ENCODE measurements at regions not wholly inside any gene's neighbourhood (a gene's known extent, or its start where the extent isn't known, plus 50 kb on each side); places are given as distances from the start of the nearest gene placed in this dataset.

GRCh38 chr7:156003220-156004162 lies 191.2 kb upstream of the SHH start:
- intact Hi-C loops (cut with micrococcal nuclease), result no loop called here
- no peak for DNase-seq
- ATAC-seq, result no peak

GRCh38 chr7:156002362-156003066 lies 190.3 kb upstream of the SHH start:
- DNase-seq (no peak), ATAC-seq (no peak)
- intact Hi-C loops (cut with micrococcal nuclease), result no loop called here

GRCh38 chr7:156001496-156002260 lies 189.4 kb upstream of the SHH start:
- intact Hi-C loops (cut with micrococcal nuclease), result no loop called here
- DNase-seq (no peak), ATAC-seq (no peak)

- intact Hi-C loops (cut with micrococcal nuclease), result no loop called here
- ATAC-seq (no peak), DNase-seq (no peak)
Observed at GRCh38 chr7:156000601-156001396, 188.5 kb upstream of the SHH start.

- no peak for DNase-seq
- ATAC-seq, result no peak
- intact Hi-C loops (cut with micrococcal nuclease), result no loop called here
Observed at GRCh38 chr7:155999631-156000489, 187.6 kb upstream of the SHH start.

- DNase-seq, result no peak
- intact Hi-C loops (cut with micrococcal nuclease), result no loop called here
- ATAC-seq, result no peak
Observed at GRCh38 chr7:155998766-155999630, 186.7 kb upstream of the SHH start.

- ATAC-seq (no peak), DNase-seq (no peak)
- intact Hi-C loops (cut with micrococcal nuclease), result no loop called here
Observed at GRCh38 chr7:155998328-155998691, 186.0 kb upstream of the SHH start.

GRCh38 chr7:155997431-155998327 lies 185.4 kb upstream of the SHH start:
- intact Hi-C loops (cut with micrococcal nuclease), result no loop called here
- DNase-seq (no peak), ATAC-seq (no peak)

GRCh38 chr7:155996718-155997280 lies 184.5 kb upstream of the SHH start:
- no peak for ATAC-seq
- intact Hi-C loops (cut with micrococcal nuclease), result no loop called here
- no peak for DNase-seq

GRCh38 chr7:155995183-155995612 lies 182.9 kb upstream of the SHH start:
- DNase-seq, result no peak
- intact Hi-C loops (cut with micrococcal nuclease), result no loop called here
- ATAC-seq, result no peak

- ATAC-seq, result no peak
- intact Hi-C loops (cut with micrococcal nuclease), result no loop called here
- no peak for DNase-seq
Observed at GRCh38 chr7:155994279-155994811, 182.1 kb upstream of the SHH start.

- ATAC-seq, result no peak
- no peak for DNase-seq
- intact Hi-C loops (cut with micrococcal nuclease), result no loop called here
Observed at GRCh38 chr7:155993420-155994278, 181.4 kb upstream of the SHH start.

GRCh38 chr7:155992974-155993373 lies 180.7 kb upstream of the SHH start:
- intact Hi-C loops (cut with micrococcal nuclease), result no loop called here
- ATAC-seq, result no peak

GRCh38 chr7:155992538-155992937 lies 180.3 kb upstream of the SHH start:
- ATAC-seq (no peak), DNase-seq (no peak)
- intact Hi-C loops (cut with micrococcal nuclease), result no loop called here

More at GRCh38 chr7:155992974-155993373, 180.7 kb upstream of the SHH start:
- no peak for DNase-seq

- DNase-seq (no peak), ATAC-seq (no peak)
- intact Hi-C loops (cut with micrococcal nuclease), result no loop called here
Observed at GRCh38 chr7:155992107-155992506, 179.8 kb upstream of the SHH start.

Measured in left ventricle myocardium superior (tissue), 1 donor.